ENCODE measurements at regions not wholly inside any gene's neighbourhood (a gene's known extent, or its start where the extent isn't known, plus 50 kb on each side); places are given as distances from the start of the nearest gene placed in this dataset.

DNA sequence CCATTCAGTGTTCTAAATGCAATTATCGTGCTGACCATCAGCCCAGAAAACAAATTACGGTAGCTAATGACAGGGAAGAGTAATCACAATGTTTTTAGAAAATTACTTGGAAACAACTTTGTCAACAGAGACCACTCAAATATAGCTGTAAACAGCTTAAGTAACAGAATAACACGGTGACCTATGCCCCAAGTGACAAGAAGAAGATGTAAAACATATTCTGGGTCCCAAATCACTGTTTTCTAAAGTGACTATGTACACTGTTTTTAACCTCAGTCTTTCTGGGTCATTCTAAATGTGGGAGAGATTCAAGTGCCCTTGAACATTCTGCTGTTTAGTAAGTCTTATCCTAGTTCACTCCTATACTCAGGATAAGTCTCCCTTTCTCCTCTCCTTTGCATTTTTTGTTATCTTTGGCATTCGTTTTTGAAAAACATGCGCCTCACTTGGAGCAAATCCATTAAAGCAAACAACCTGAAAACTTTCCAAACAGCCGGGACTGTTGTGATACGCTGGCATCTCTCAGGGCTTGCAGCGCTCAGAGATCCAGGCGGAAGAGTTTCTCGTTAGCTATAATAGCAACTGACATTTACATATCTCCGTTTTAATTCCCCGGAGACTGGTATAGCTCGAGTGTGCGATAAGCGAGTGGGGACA is 114.5 kb upstream of the SOX4 start:
- no peak overlapping the region for H2BK15ac ChIP-seq (ENCODE audit: low read length)
- H3K27ac ChIP-seq (replicated peaks; ENCODE audit: low read length) = no peak overlapping the region
- H3K36me3 ChIP-seq (replicated peaks in 1 of 2; ENCODE audit: control insufficient read depth in 2 of 2, insufficient read depth in 2 of 2, low read length in 2 of 2) = no peaks in the 10 kb centered on the region
- no peaks in the 10 kb centered on the region for H3K79me1 ChIP-seq (ENCODE audit: low read depth, low read length)
- no peak overlapping the region for H2BK12ac ChIP-seq (ENCODE audit: low read length)
- no peak overlapping the region for H2AFZ ChIP-seq (ENCODE audit: low read length)
- no peak overlapping the region for H2BK120ac ChIP-seq (ENCODE audit: low read depth, low read length)
- no peak overlapping the region for H4K91ac ChIP-seq (ENCODE audit: low read depth, low read length, poor library complexity)
- WGBS, 2 donors (ENCODE audit: extremely low coverage in 2 of 2, insufficient read length in 2 of 2, insufficient replicate concordance in 1 of 2) = no CpG with 5 or more reads among the region's 15 CpGs
- H4K8ac ChIP-seq (ENCODE audit: low read depth, low read length) = no peak overlapping the region
- H3K14ac ChIP-seq (ENCODE audit: low read length) = no peak overlapping the region
- H3K4me2 ChIP-seq (ENCODE audit: insufficient read depth, low read length, poor library complexity, severe bottlenecking) = no peak overlapping the region
- no peaks in the 10 kb centered on the region for H3K4me1 ChIP-seq (ENCODE audit: control insufficient read depth in 2 of 2, insufficient read depth in 1 of 2, low read depth in 1 of 2, low read length in 2 of 2)
- no peak overlapping the region for H3K23ac ChIP-seq (ENCODE audit: low read depth, low read length, poor library complexity)
- H3K18ac ChIP-seq (ENCODE audit: low read length) = no peak overlapping the region
- H3K9me3 ChIP-seq (replicated peaks in 1 of 2; ENCODE audit: control insufficient read depth in 2 of 2, insufficient read depth in 1 of 2, low read depth in 1 of 2, low read length in 2 of 2) = peaks cover 0 to 2% of the 10 kb centered on the region in 2 donors
- H2BK5ac ChIP-seq (ENCODE audit: low read length) = no peak overlapping the region
- H3K27me3 ChIP-seq (ENCODE audit: control insufficient read depth in 3 of 3, insufficient read depth in 3 of 3, low read depth in 1 of 3, low read length in 3 of 3) = no peaks in the 10 kb centered on the region
- DNase-seq (ENCODE audit: low spot score) = no peak
- H2AK5ac ChIP-seq (ENCODE audit: low read depth, low read length) = no peak overlapping the region
- no peak overlapping the region for H3K9ac ChIP-seq (ENCODE audit: low read depth, low read length, poor library complexity)
- H3K4ac ChIP-seq (ENCODE audit: low read length) = no peak overlapping the region
- H3K4me3 ChIP-seq (ENCODE audit: low read length in 2 of 2) = no peak overlapping the region

DNA sequence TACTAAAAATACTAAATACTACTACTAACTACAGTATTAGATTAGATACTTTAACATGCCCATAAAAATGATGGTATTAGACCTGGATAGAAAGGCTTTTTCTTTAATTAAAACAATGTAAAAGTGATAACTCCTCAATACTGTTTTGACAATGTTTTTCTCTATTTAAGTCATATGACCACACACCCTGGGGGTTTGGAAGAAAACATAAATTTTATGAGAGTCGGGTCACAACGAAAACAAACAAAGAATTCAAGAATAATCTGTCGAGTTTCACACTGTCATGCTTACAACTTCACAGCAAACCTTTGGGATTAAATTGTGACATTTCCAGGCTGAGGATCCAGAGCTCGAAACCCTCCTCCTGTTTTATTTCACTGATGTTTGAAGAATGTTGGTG is 107.4 kb upstream of the SOX4 start:
- Histone ChIP-seq H3K4me1 (ENCODE audit: control insufficient read depth in 2 of 2, insufficient read depth in 1 of 2, low read depth in 1 of 2, low read length in 2 of 2) (no peaks in the 10 kb centered on the region), H3K18ac (ENCODE audit: low read length) (no peak overlapping the region), H2BK120ac (ENCODE audit: low read depth, low read length) (no peak overlapping the region), H3K79me1 (ENCODE audit: low read depth, low read length) (no peaks in the 10 kb centered on the region), H3K23ac (ENCODE audit: low read depth, low read length, poor library complexity) (no peak overlapping the region), H2BK15ac (ENCODE audit: low read length) (no peak overlapping the region), H2AFZ (ENCODE audit: low read length) (no peak overlapping the region), H4K8ac (ENCODE audit: low read depth, low read length) (no peak overlapping the region), H3K36me3 (replicated peaks in 1 of 2; ENCODE audit: control insufficient read depth in 2 of 2, insufficient read depth in 2 of 2, low read length in 2 of 2) (no peaks in the 10 kb centered on the region), H2BK12ac (ENCODE audit: low read length) (no peak overlapping the region), H2AK5ac (ENCODE audit: low read depth, low read length) (no peak overlapping the region), H3K9ac (ENCODE audit: low read depth, low read length, poor library complexity) (no peak overlapping the region), H3K27ac (replicated peaks; ENCODE audit: low read length) (no peak overlapping the region), H3K4me3 (ENCODE audit: low read length in 2 of 2) (no peak overlapping the region), H4K91ac (ENCODE audit: low read depth, low read length, poor library complexity) (no peak overlapping the region), H2BK5ac (ENCODE audit: low read length) (no peak overlapping the region), H3K4me2 (ENCODE audit: insufficient read depth, low read length, poor library complexity, severe bottlenecking) (no peak overlapping the region), H3K27me3 (ENCODE audit: control insufficient read depth in 3 of 3, insufficient read depth in 3 of 3, low read depth in 1 of 3, low read length in 3 of 3) (no peaks in the 10 kb centered on the region), H3K9me3 (replicated peaks in 1 of 2; ENCODE audit: control insufficient read depth in 2 of 2, insufficient read depth in 1 of 2, low read depth in 1 of 2, low read length in 2 of 2) (no peaks in the 10 kb centered on the region), H3K4ac (ENCODE audit: low read length) (no peak overlapping the region), H3K14ac (ENCODE audit: low read length) (no peak overlapping the region)
- no CpG with 5 or more reads among the region's 4 CpGs for WGBS, 2 donors (ENCODE audit: extremely low coverage in 2 of 2, insufficient read length in 2 of 2, insufficient replicate concordance in 1 of 2)
- DNase-seq (ENCODE audit: low spot score) = no peak

DNA sequence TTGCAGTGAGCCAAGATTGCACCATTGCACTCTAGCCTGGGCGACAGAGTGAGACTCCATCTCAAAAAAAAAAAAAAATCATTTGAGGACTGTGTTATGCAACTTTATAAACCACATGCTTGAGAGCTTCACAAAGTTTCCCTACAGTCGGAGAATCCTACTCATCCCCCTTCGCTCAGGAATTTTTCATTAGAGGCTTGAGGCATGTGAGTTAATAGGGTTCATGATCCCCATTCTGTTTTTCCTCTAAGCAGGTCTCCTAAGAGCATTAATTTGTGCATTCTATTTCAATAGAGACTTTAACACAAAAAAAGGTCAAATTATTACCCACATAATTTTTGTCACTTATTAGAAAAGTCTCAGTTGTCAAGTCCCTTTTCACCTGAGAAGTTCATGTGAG is 103.7 kb upstream of the SOX4 start:
- Histone ChIP-seq H3K27me3 (ENCODE audit: control insufficient read depth in 3 of 3, insufficient read depth in 3 of 3, low read depth in 1 of 3, low read length in 3 of 3) (no peaks in the 10 kb centered on the region), H3K36me3 (replicated peaks in 1 of 2; ENCODE audit: control insufficient read depth in 2 of 2, insufficient read depth in 2 of 2, low read length in 2 of 2) (no peaks in the 10 kb centered on the region), H3K27ac (replicated peaks; ENCODE audit: low read length) (no peak overlapping the region), H3K9ac (ENCODE audit: low read depth, low read length, poor library complexity) (no peak overlapping the region), H2BK15ac (ENCODE audit: low read length) (no peak overlapping the region), H3K9me3 (replicated peaks in 1 of 2; ENCODE audit: control insufficient read depth in 2 of 2, insufficient read depth in 1 of 2, low read depth in 1 of 2, low read length in 2 of 2) (no peaks in the 10 kb centered on the region), H2AK5ac (ENCODE audit: low read depth, low read length) (no peak overlapping the region), H2BK120ac (ENCODE audit: low read depth, low read length) (no peak overlapping the region), H3K4ac (ENCODE audit: low read length) (no peak overlapping the region), H3K4me3 (ENCODE audit: low read length in 2 of 2) (no peak overlapping the region), H4K8ac (ENCODE audit: low read depth, low read length) (no peak overlapping the region), H2BK12ac (ENCODE audit: low read length) (no peak overlapping the region), H3K79me1 (ENCODE audit: low read depth, low read length) (no peaks in the 10 kb centered on the region), H3K4me1 (ENCODE audit: control insufficient read depth in 2 of 2, insufficient read depth in 1 of 2, low read depth in 1 of 2, low read length in 2 of 2) (no peaks in the 10 kb centered on the region), H3K23ac (ENCODE audit: low read depth, low read length, poor library complexity) (no peak overlapping the region), H2BK5ac (ENCODE audit: low read length) (no peak overlapping the region), H2AFZ (ENCODE audit: low read length) (no peak overlapping the region), H3K14ac (ENCODE audit: low read length) (no peak overlapping the region), H4K91ac (ENCODE audit: low read depth, low read length, poor library complexity) (no peak overlapping the region), H3K18ac (ENCODE audit: low read length) (no peak overlapping the region), H3K4me2 (ENCODE audit: insufficient read depth, low read length, poor library complexity, severe bottlenecking) (no peak overlapping the region)
- WGBS, 2 donors (ENCODE audit: extremely low coverage in 2 of 2, insufficient read length in 2 of 2, insufficient replicate concordance in 1 of 2) = no CpG with 5 or more reads among the region's 3 CpGs
- DNase-seq (ENCODE audit: low spot score) = no peak

DNA sequence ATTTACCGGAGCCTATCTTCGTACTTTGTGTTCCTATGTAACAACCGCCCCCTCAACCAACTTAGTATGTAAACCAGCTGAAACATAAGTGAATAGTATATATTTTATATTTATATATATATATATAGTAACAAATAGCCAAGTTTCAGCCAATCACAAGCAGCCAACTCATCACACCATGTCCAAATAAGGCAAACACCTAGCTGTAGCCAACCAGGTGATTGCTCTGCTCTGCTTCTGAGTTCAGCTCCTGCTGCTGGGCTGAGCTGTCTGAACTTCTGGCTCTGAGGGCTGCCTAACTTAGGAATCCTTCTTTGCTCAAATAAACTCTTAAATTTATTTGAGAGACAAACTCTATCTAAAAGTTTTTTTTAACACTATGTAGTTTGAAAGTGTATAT is 101.6 kb upstream of the SOX4 start:
- no peak overlapping the region for H2BK5ac ChIP-seq (ENCODE audit: low read length)
- no peak overlapping the region for H2AFZ ChIP-seq (ENCODE audit: low read length)
- no peak overlapping the region for H3K4me3 ChIP-seq (ENCODE audit: low read length in 2 of 2)
- H3K79me1 ChIP-seq (ENCODE audit: low read depth, low read length) = no peaks in the 10 kb centered on the region
- H2BK15ac ChIP-seq (ENCODE audit: low read length) = no peak overlapping the region
- no peak overlapping the region for H4K91ac ChIP-seq (ENCODE audit: low read depth, low read length, poor library complexity)
- no peak overlapping the region for H3K9ac ChIP-seq (ENCODE audit: low read depth, low read length, poor library complexity)
- no peak overlapping the region for H4K8ac ChIP-seq (ENCODE audit: low read depth, low read length)
- no CpG with 5 or more reads among the region's 3 CpGs for WGBS, 2 donors (ENCODE audit: extremely low coverage in 2 of 2, insufficient read length in 2 of 2, insufficient replicate concordance in 1 of 2)
- H2AK5ac ChIP-seq (ENCODE audit: low read depth, low read length) = no peak overlapping the region
- H3K9me3 ChIP-seq (replicated peaks in 1 of 2; ENCODE audit: control insufficient read depth in 2 of 2, insufficient read depth in 1 of 2, low read depth in 1 of 2, low read length in 2 of 2) = no peaks in the 10 kb centered on the region
- H2BK12ac ChIP-seq (ENCODE audit: low read length) = no peak overlapping the region
- H3K23ac ChIP-seq (ENCODE audit: low read depth, low read length, poor library complexity) = no peak overlapping the region
- H3K4ac ChIP-seq (ENCODE audit: low read length) = no peak overlapping the region
- H2BK120ac ChIP-seq (ENCODE audit: low read depth, low read length) = no peak overlapping the region
- H3K27me3 ChIP-seq (ENCODE audit: control insufficient read depth in 3 of 3, insufficient read depth in 3 of 3, low read depth in 1 of 3, low read length in 3 of 3) = no peaks in the 10 kb centered on the region
- no peak overlapping the region for H3K4me2 ChIP-seq (ENCODE audit: insufficient read depth, low read length, poor library complexity, severe bottlenecking)
- H3K27ac ChIP-seq (replicated peaks; ENCODE audit: low read length) = no peak overlapping the region
- DNase-seq (ENCODE audit: low spot score) = no peak
- H3K4me1 ChIP-seq (ENCODE audit: control insufficient read depth in 2 of 2, insufficient read depth in 1 of 2, low read depth in 1 of 2, low read length in 2 of 2) = no peaks in the 10 kb centered on the region
- no peak overlapping the region for H3K18ac ChIP-seq (ENCODE audit: low read length)
- H3K36me3 ChIP-seq (replicated peaks in 1 of 2; ENCODE audit: control insufficient read depth in 2 of 2, insufficient read depth in 2 of 2, low read length in 2 of 2) = no peaks in the 10 kb centered on the region
- no peak overlapping the region for H3K14ac ChIP-seq (ENCODE audit: low read length)

Data from neuronal stem cell (in vitro differentiated cells).